HEK293T (cell line): ENCODE measurements at regions not wholly inside any gene's neighbourhood (a gene's known extent, or its start where the extent isn't known, plus 50 kb on each side); places are given as distances from the start of the nearest gene placed in this dataset.
"Not testable (repeated sequence)": the region's sequence is repeated elsewhere in the genome, so short reads cannot be mapped to it uniquely, and the experiment has no call there.

Experiments
- ARNT ChIP-seq: fragments of 450-650 bp; IDR thresholded peaks from 2 replicates; pipeline ENCODE4 v1.6.1; 2017; ENCODE audit warnings: mild to moderate bottlenecking
- BHLHE40 ChIP-seq: fragments of 450-650 bp; IDR thresholded peaks from 2 replicates; pipeline ENCODE4 v1.6.1; 2016; ENCODE audit warnings: mild to moderate bottlenecking, moderate library complexity, borderline replicate concordance
- ELF4 ChIP-seq: fragments of 450-650 bp; IDR thresholded peaks from 2 replicates; pipeline ENCODE4 v1.6.1; 2017; ENCODE audit warnings: antibody characterized with exemption
- FOXA1 ChIP-seq: fragments of 450-650 bp; IDR thresholded peaks from 2 replicates; pipeline ENCODE4 v1.6.1; 2016; ENCODE audit warnings: mild to moderate bottlenecking
- FOXK2 ChIP-seq: fragments of 450-650 bp; IDR thresholded peaks from 2 replicates; pipeline ENCODE4 v1.6.1; 2016; ENCODE audit warnings: mild to moderate bottlenecking
- FOXM1 ChIP-seq: fragments of 450-650 bp; IDR thresholded peaks from 2 replicates; pipeline ENCODE4 v1.6.1; 2017; ENCODE audit warnings: mild to moderate bottlenecking, borderline replicate concordance
- HDGF ChIP-seq: fragments of 450-650 bp; IDR thresholded peaks from 2 replicates; pipeline ENCODE4 v1.6.1; 2017; ENCODE audit warnings: antibody characterized with exemption, borderline replicate concordance
- L3MBTL2 ChIP-seq: fragments of 450-650 bp; conservative IDR thresholded peaks from 2 replicates; pipeline ENCODE4 v1.6.1; 2016; ENCODE audit warnings: mild to moderate bottlenecking
- NFRKB ChIP-seq: fragments of 450-650 bp; IDR thresholded peaks from 2 replicates; pipeline ENCODE4 v1.6.1; 2016; ENCODE audit warnings: mild to moderate bottlenecking, moderate library complexity
- SP1 ChIP-seq: fragments of 450-650 bp; IDR thresholded peaks from 2 replicates; pipeline ENCODE4 v1.6.1; 2017
- SUZ12 ChIP-seq: fragments of 450-650 bp; IDR thresholded peaks from 2 replicates; pipeline ENCODE4 v1.6.1; 2016; ENCODE audit warnings: mild to moderate bottlenecking
- TARDBP ChIP-seq: fragments of 450-650 bp; IDR thresholded peaks from 2 replicates; pipeline ENCODE4 v1.6.1; 2016
- ZNF384 ChIP-seq: fragments of 450-650 bp; IDR thresholded peaks from 2 replicates; pipeline ENCODE4 v1.6.1; 2016
- TF ChIP-seq, protein P1 (sequence below): fragments of 450-650 bp; IDR thresholded peaks from 2 replicates; pipeline ENCODE4 v1.6.1; 2016

GRCh38 chr5:71398859-71399258 lies 56.6 kb upstream of the BDP1 start:
- TF ChIP-seq SUZ12, SP1, NFRKB, FOXA1, HDGF, BHLHE40, FOXM1, TARDBP, ZNF384, FOXK2, ELF4, ARNT, L3MBTL2: not testable (repeated sequence)
- TF ChIP-seq, protein P1, sequence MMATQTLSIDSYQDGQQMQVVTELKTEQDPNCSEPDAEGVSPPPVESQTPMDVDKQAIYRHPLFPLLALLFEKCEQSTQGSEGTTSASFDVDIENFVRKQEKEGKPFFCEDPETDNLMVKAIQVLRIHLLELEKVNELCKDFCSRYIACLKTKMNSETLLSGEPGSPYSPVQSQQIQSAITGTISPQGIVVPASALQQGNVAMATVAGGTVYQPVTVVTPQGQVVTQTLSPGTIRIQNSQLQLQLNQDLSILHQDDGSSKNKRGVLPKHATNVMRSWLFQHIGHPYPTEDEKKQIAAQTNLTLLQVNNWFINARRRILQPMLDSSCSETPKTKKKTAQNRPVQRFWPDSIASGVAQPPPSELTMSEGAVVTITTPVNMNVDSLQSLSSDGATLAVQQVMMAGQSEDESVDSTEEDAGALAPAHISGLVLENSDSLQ = not testable (repeated sequence)
